ENCODE measurements at regions not wholly inside any gene's neighbourhood (a gene's known extent, or its start where the extent isn't known, plus 50 kb on each side); places are given as distances from the start of the nearest gene placed in this dataset.

- Histone ChIP-seq H3K79me2 (ENCODE audit: insufficient read depth, low read depth, low read length) (no peaks in the 10 kb centered on the region), H3K4me3 (ENCODE audit: low read depth, low read length, poor library complexity, severe bottlenecking) (no peak overlapping the region), H3K36me3 (ENCODE audit: insufficient read depth, low read length) (no peaks in the 10 kb centered on the region), H4K20me1 (ENCODE audit: insufficient read depth, low read length) (no peaks in the 10 kb centered on the region), H3K9me3 (ENCODE audit: low read length) (no peaks in the 10 kb centered on the region), H3K4me2 (ENCODE audit: low read length) (no peak overlapping the region), H3K9me2 (ENCODE audit: insufficient read depth, low read length) (no peaks in the 10 kb centered on the region), H3K4me1 (ENCODE audit: insufficient read depth, low read length, poor library complexity, severe bottlenecking) (no peaks in the 10 kb centered on the region), H3K27ac (ENCODE audit: low read depth, low read length, poor library complexity, severe bottlenecking) (no peak overlapping the region), H2AFZ (ENCODE audit: low read length) (no peak overlapping the region)
- no peak for DNase-seq (ENCODE audit: low spot score)
- ChIA-PET CTCF (ENCODE audit: unreplicated experiment) (no interaction called here), POLR2A (interaction anchor here (0.6 to 0.7 kb wide), 2 partner anchors 34 to 103 kb away, joined by 3 to 4 read pairs; no protein-coding TSS in a partner anchor)
- no TSS peak for BruUV-seq (replicated peaks)
- no peak for TF ChIP-seq EZH2phosphoT487 (IDR thresholded peaks at IDR 0.05; ENCODE audit: borderline replicate concordance, low read depth, low read length)
- TF ChIP-seq CTCF (conservative IDR thresholded peaks at IDR 0.05; ENCODE audit: low read length): no peak
- intact Hi-C loops (cut with micrococcal nuclease; ENCODE audit: unreplicated experiment): no loop called here
These were observed 233.8 kb downstream of the PIK3R1 start for GRCh38 chr5:68449380-68449779.

- Histone ChIP-seq H3K36me3 (ENCODE audit: insufficient read depth, low read length) (no peaks in the 10 kb centered on the region), H3K79me2 (ENCODE audit: insufficient read depth, low read depth, low read length) (no peaks in the 10 kb centered on the region), H3K9me2 (ENCODE audit: insufficient read depth, low read length) (no peaks in the 10 kb centered on the region), H2AFZ (ENCODE audit: low read length) (no peak overlapping the region), H4K20me1 (ENCODE audit: insufficient read depth, low read length) (no peaks in the 10 kb centered on the region), H3K27ac (ENCODE audit: low read depth, low read length, poor library complexity, severe bottlenecking) (no peak overlapping the region), H3K4me3 (ENCODE audit: low read depth, low read length, poor library complexity, severe bottlenecking) (no peak overlapping the region), H3K4me2 (ENCODE audit: low read length) (no peak overlapping the region), H3K4me1 (ENCODE audit: insufficient read depth, low read length, poor library complexity, severe bottlenecking) (no peaks in the 10 kb centered on the region), H3K9me3 (ENCODE audit: low read length) (no peaks in the 10 kb centered on the region)
- no peak for TF ChIP-seq EZH2phosphoT487 (IDR thresholded peaks at IDR 0.05; ENCODE audit: borderline replicate concordance, low read depth, low read length)
- TF ChIP-seq CTCF (conservative IDR thresholded peaks at IDR 0.05; ENCODE audit: low read length): no peak
- ChIA-PET CTCF (ENCODE audit: unreplicated experiment) (no interaction called here), POLR2A (interaction anchor here (0.6 to 0.7 kb wide), 2 partner anchors 35 to 119 kb away, joined by 3 to 4 read pairs; no protein-coding TSS in a partner anchor)
- no peak for DNase-seq (ENCODE audit: low spot score)
- intact Hi-C loops (cut with micrococcal nuclease; ENCODE audit: unreplicated experiment): no loop called here
- no TSS peak for BruUV-seq (replicated peaks)
These were observed 234.8 kb downstream of the PIK3R1 start for GRCh38 chr5:68450245-68450852.

GRCh38 chr5:68452286-68452685 lies 236.7 kb downstream of the PIK3R1 start:
- no peaks in the 10 kb centered on the region for H3K36me3 ChIP-seq (ENCODE audit: insufficient read depth, low read length)
- no peak overlapping the region for H3K27ac ChIP-seq (ENCODE audit: low read depth, low read length, poor library complexity, severe bottlenecking)
- intact Hi-C loops (cut with micrococcal nuclease; ENCODE audit: unreplicated experiment): no loop called here
- BruUV-seq (replicated peaks): no TSS peak
- H3K9me3 ChIP-seq (ENCODE audit: low read length): no peaks in the 10 kb centered on the region
- no peaks in the 10 kb centered on the region for H3K4me1 ChIP-seq (ENCODE audit: insufficient read depth, low read length, poor library complexity, severe bottlenecking)
- no peaks in the 10 kb centered on the region for H4K20me1 ChIP-seq (ENCODE audit: insufficient read depth, low read length)
- DNase-seq (ENCODE audit: low spot score): no peak
- no peak overlapping the region for H2AFZ ChIP-seq (ENCODE audit: low read length)
- ChIA-PET POLR2A (no interaction called here), CTCF (ENCODE audit: unreplicated experiment) (no interaction called here)
- no peaks in the 10 kb centered on the region for H3K79me2 ChIP-seq (ENCODE audit: insufficient read depth, low read depth, low read length)
- H3K9me2 ChIP-seq (ENCODE audit: insufficient read depth, low read length): no peaks in the 10 kb centered on the region
- H3K4me2 ChIP-seq (ENCODE audit: low read length): no peak overlapping the region
- no peak for TF ChIP-seq CTCF (conservative IDR thresholded peaks at IDR 0.05; ENCODE audit: low read length)
- TF ChIP-seq EZH2phosphoT487 (IDR thresholded peaks at IDR 0.05; ENCODE audit: borderline replicate concordance, low read depth, low read length): no peak
- H3K4me3 ChIP-seq (ENCODE audit: low read depth, low read length, poor library complexity, severe bottlenecking): no peak overlapping the region
